Duodenal mucosa (tissue), 2 donors: ENCODE measurements at regions not wholly inside any gene's neighbourhood (a gene's known extent, or its start where the extent isn't known, plus 50 kb on each side); places are given as distances from the start of the nearest gene placed in this dataset.

Experiments used
- H3K27ac ChIP-seq: one replicate; pipeline ENCODE4 v1.7.0; 2013; ENCODE audit warnings: low read depth, low read length
- H3K27me3 ChIP-seq, 2 donors: one replicate each; pipeline ENCODE4 v1.7.0; 2013; ENCODE audit warnings: low read length in 2 of 2, control low read depth in 1 of 2; ENCODE audit not compliant: insufficient read depth in 2 of 2, control insufficient read depth in 1 of 2
- H3K36me3 ChIP-seq, 2 donors: one replicate each; pipeline ENCODE4 v1.7.0; 2013; ENCODE audit warnings: low read length in 2 of 2, control low read depth in 1 of 2; ENCODE audit not compliant: insufficient read depth in 2 of 2, control insufficient read depth in 1 of 2
- H3K4me1 ChIP-seq, 2 donors: one replicate each; pipeline ENCODE4 v1.7.0; 2013; ENCODE audit warnings: low read length in 2 of 2, control low read depth in 1 of 2; ENCODE audit not compliant: insufficient read depth in 2 of 2, control insufficient read depth in 1 of 2
- H3K4me3 ChIP-seq, 2 donors: one replicate each; pipeline ENCODE4 v1.7.0; 2013; ENCODE audit warnings: low read length in 2 of 2, low read depth in 1 of 2
- H3K9ac ChIP-seq, 2 donors: one replicate each; pipeline ENCODE4 v1.7.0; 2013; ENCODE audit warnings: low read length in 2 of 2, low read depth in 1 of 2
- H3K9me3 ChIP-seq, 2 donors: one replicate each; pipeline ENCODE4 v1.7.0; 2013; ENCODE audit warnings: low read length in 2 of 2, control low read depth in 1 of 2; ENCODE audit not compliant: control insufficient read depth in 1 of 2

- no peak overlapping the region for H3K27ac ChIP-seq
- H3K4me3 ChIP-seq, result no peak overlapping the region
- H3K9me3 ChIP-seq, result no peaks in the 10 kb centered on the region
- no peak overlapping the region for H3K9ac ChIP-seq
- no peaks in the 10 kb centered on the region for H3K36me3 ChIP-seq
- H3K4me1 ChIP-seq, result no peaks in the 10 kb centered on the region
- no peaks in the 10 kb centered on the region for H3K27me3 ChIP-seq
These were observed 120.5 kb upstream of the ASCC3 start for GRCh38 chr6:101001607-101002006.

GRCh38 chr6:101003075-101003474 lies 121.9 kb upstream of the ASCC3 start:
- Histone ChIP-seq H3K4me3 (no peak overlapping the region), H3K27ac (no peak overlapping the region), H3K9me3 (no peaks in the 10 kb centered on the region), H3K4me1 (no peaks in the 10 kb centered on the region), H3K9ac (no peak overlapping the region), H3K27me3 (no peaks in the 10 kb centered on the region), H3K36me3 (no peaks in the 10 kb centered on the region)

- H3K4me1 ChIP-seq, result peaks cover 3 to 13% of the 10 kb centered on the region in 2 donors
- H3K27me3 ChIP-seq, result no peaks in the 10 kb centered on the region
- H3K4me3 ChIP-seq, result peak overlapping the region; percentile 21 to 31
- no peak overlapping the region for H3K27ac ChIP-seq
- H3K9ac ChIP-seq, result no peak overlapping the region
- no peaks in the 10 kb centered on the region for H3K36me3 ChIP-seq
- no peaks in the 10 kb centered on the region for H3K9me3 ChIP-seq
These were observed 130.1 kb upstream of the ASCC3 start for GRCh38 chr6:101011186-101011585.

- Histone ChIP-seq H3K36me3 (no peaks in the 10 kb centered on the region), H3K4me1 (peaks cover 3 to 20% of the 10 kb centered on the region in 2 donors), H3K4me3 (no peak overlapping the region), H3K9ac (no peak overlapping the region), H3K27ac (no peak overlapping the region), H3K27me3 (no peaks in the 10 kb centered on the region), H3K9me3 (no peaks in the 10 kb centered on the region)
These were observed 132.6 kb upstream of the ASCC3 start for GRCh38 chr6:101013612-101014195.

- Histone ChIP-seq H3K36me3 (no peaks in the 10 kb centered on the region), H3K4me3 (no peak overlapping the region), H3K9me3 (no peaks in the 10 kb centered on the region), H3K4me1 (peaks cover 3 to 20% of the 10 kb centered on the region in 2 donors), H3K9ac (no peak overlapping the region), H3K27me3 (no peaks in the 10 kb centered on the region), H3K27ac (no peak overlapping the region)
These were observed 134.4 kb upstream of the ASCC3 start for GRCh38 chr6:101015541-101015940.

- Histone ChIP-seq H3K4me1 (peaks cover 3 to 20% of the 10 kb centered on the region in 2 donors), H3K9me3 (no peaks in the 10 kb centered on the region), H3K9ac (no peak overlapping the region), H3K27ac (no peak overlapping the region), H3K36me3 (no peaks in the 10 kb centered on the region), H3K4me3 (no peak overlapping the region), H3K27me3 (no peaks in the 10 kb centered on the region)
These were observed 135.0 kb upstream of the ASCC3 start for GRCh38 chr6:101016163-101016562.

GRCh38 chr6:101018157-101018556 lies 137.0 kb upstream of the ASCC3 start:
- Histone ChIP-seq H3K9me3 (no peaks in the 10 kb centered on the region), H3K4me3 (no peak overlapping the region), H3K9ac (no peak overlapping the region), H3K27ac (no peak overlapping the region), H3K27me3 (no peaks in the 10 kb centered on the region), H3K36me3 (no peaks in the 10 kb centered on the region), H3K4me1 (peaks cover 0 to 13% of the 10 kb centered on the region in 2 donors)

- Histone ChIP-seq H3K27ac (no peak overlapping the region), H3K27me3 (no peaks in the 10 kb centered on the region), H3K9me3 (no peaks in the 10 kb centered on the region), H3K9ac (no peak overlapping the region), H3K4me1 (peaks cover 0 to 6% of the 10 kb centered on the region in 2 donors), H3K4me3 (no peak overlapping the region), H3K36me3 (no peaks in the 10 kb centered on the region)
These were observed 140.4 kb upstream of the ASCC3 start for GRCh38 chr6:101021504-101021903.

- Histone ChIP-seq H3K4me3 (no peak overlapping the region), H3K27ac (no peak overlapping the region), H3K36me3 (no peaks in the 10 kb centered on the region), H3K4me1 (no peaks in the 10 kb centered on the region), H3K9ac (no peak overlapping the region), H3K9me3 (no peaks in the 10 kb centered on the region), H3K27me3 (no peaks in the 10 kb centered on the region)
These were observed 161.8 kb upstream of the ASCC3 start for GRCh38 chr6:101042966-101043365.

GRCh38 chr6:101058296-101058695 lies 177.2 kb upstream of the ASCC3 start:
- Histone ChIP-seq H3K27me3 (no peaks in the 10 kb centered on the region), H3K9ac (no peak overlapping the region), H3K4me3 (no peak overlapping the region), H3K4me1 (no peaks in the 10 kb centered on the region), H3K9me3 (peaks cover 0 to 5% of the 10 kb centered on the region in 2 donors), H3K36me3 (no peaks in the 10 kb centered on the region), H3K27ac (no peak overlapping the region)

GRCh38 chr6:101066481-101066880 lies 185.4 kb upstream of the ASCC3 start:
- Histone ChIP-seq H3K27me3 (no peaks in the 10 kb centered on the region), H3K27ac (no peak overlapping the region), H3K4me3 (no peak overlapping the region), H3K36me3 (no peaks in the 10 kb centered on the region), H3K4me1 (no peaks in the 10 kb centered on the region), H3K9ac (no peak overlapping the region), H3K9me3 (no peaks in the 10 kb centered on the region)
